HepG2 (cell line): ENCODE measurements at regions not wholly inside any gene's neighbourhood (a gene's known extent, or its start where the extent isn't known, plus 50 kb on each side); places are given as distances from the start of the nearest gene placed in this dataset.

Source experiments
- ATAC-seq: fragments of 200-7000 bp; cut with Tn5 transposase; 3 replicates; pipeline ENCODE4 v1.9.1; 2020; ENCODE audit warnings: mild to moderate bottlenecking, moderate library complexity
- BruUV-seq: library from RNA; stranded (reverse); fragments of 400-500 nt; replicated peaks from 2 replicates; lab custom pipeline; 2021; lab: Mats Ljungman, UMichigan
- CTCF ChIA-PET: fragments of 300-600 bp; formaldehyde crosslinking; extraction: SDS; loops from one replicate; lab custom pipeline; 2021; ENCODE audit warnings: low total read pairs, inconsistent platforms, low intra/inter-chr PET ratio; lab: Yijun Ruan, JAX
- POLR2A ChIA-PET: fragments of 350-600 bp; sonication (Branson Sonifier 250); formaldehyde crosslinking; loops from one replicate; lab custom pipeline; 2020; ENCODE audit warnings: antibody characterized with exemption, inconsistent platforms; lab: Yijun Ruan, JAX
- DNase-seq: peaks from one replicate; pipeline ENCODE4 v3.0.0-alpha.2; 2015; ENCODE audit warnings: low spot score
- FAIRE-seq: peaks from 3 replicates; lab custom pipeline; 2011; peaks lifted over from hg19 to GRCh38; lab: Jason Lieb, UNC
- H2AFZ ChIP-seq: one replicate; pipeline ENCODE4 v1.6.1; 2011; ENCODE audit warnings: low read length, inconsistent platforms
- H3K27ac ChIP-seq: fragments of 300-600 bp; 3 replicates; pipeline ENCODE4 v1.8.0; 2011; ENCODE audit warnings: mixed run types, mild to moderate bottlenecking, mixed read lengths, low read length, inconsistent platforms; ENCODE audit not compliant: insufficient read depth; ENCODE audit errors: extremely low read length
- H3K27me3 ChIP-seq, 2 experiments: fragments of 200-600 bp in 1 of 2; 2 replicates in 1 of 2; 3 replicates in 1 of 2; pipeline versions ENCODE4 v1.6.0 to v1.8.0; 2011; ENCODE audit warnings: low read length in 2 of 2, mild to moderate bottlenecking in 2 of 2, moderate library complexity in 2 of 2, inconsistent platforms in 1 of 2; ENCODE audit not compliant: insufficient read depth in 2 of 2, control insufficient read depth in 1 of 2
- H3K36me3 ChIP-seq, 2 experiments: fragments of 200-600 bp in 1 of 2; replicated peaks in 1 of 2; 2 replicates in 1 of 2; 3 replicates in 1 of 2; pipeline versions ENCODE4 v1.5.1 to v1.8.0; 2011; ENCODE audit warnings: low read length in 2 of 2, inconsistent platforms in 1 of 2; ENCODE audit not compliant: insufficient read depth in 2 of 2, control insufficient read depth in 1 of 2
- H3K4me1 ChIP-seq: 2 replicates; pipeline ENCODE4 v1.5.1; 2012; ENCODE audit warnings: low read length, inconsistent platforms; ENCODE audit not compliant: insufficient read depth
- H3K4me2 ChIP-seq: 2 replicates; pipeline ENCODE4 v1.6.0; 2011; ENCODE audit warnings: low read depth, low read length, inconsistent platforms
- H3K4me3 ChIP-seq, 3 experiments: fragments of 200-600 bp in 1 of 3; sonication (generic), shearing (Covaris generic) in 1 of 3; replicated peaks in 1 of 3; 2 replicates each; pipeline ENCODE4 v1.5.1; 2011 to 2016; ENCODE audit warnings: low read length in 3 of 3, inconsistent platforms in 2 of 3, low read depth in 2 of 3, mild to moderate bottlenecking in 2 of 3, control low read depth in 1 of 3, mixed read lengths in 1 of 3; ENCODE audit not compliant: insufficient read depth in 1 of 3
- H3K79me2 ChIP-seq: one replicate; pipeline ENCODE4 v1.6.1; 2011; ENCODE audit warnings: low read length, inconsistent platforms; ENCODE audit not compliant: insufficient read depth
- H3K9ac ChIP-seq: 2 replicates; pipeline ENCODE4 v1.6.0; 2011; ENCODE audit warnings: mild to moderate bottlenecking, low read depth, low read length, inconsistent platforms; ENCODE audit not compliant: insufficient read depth
- H3K9me3 ChIP-seq: 2 replicates; pipeline ENCODE4 v1.5.1; 2012; ENCODE audit warnings: mild to moderate bottlenecking, low read length
- H4K20me1 ChIP-seq: 2 replicates; pipeline ENCODE4 v1.6.0; 2011; ENCODE audit warnings: inconsistent platforms, mild to moderate bottlenecking, low read length, moderate library complexity; ENCODE audit not compliant: insufficient read depth
- CHD4 ChIP-seq: fragments of 200-600 bp; sonication (generic); IDR thresholded peaks from 2 replicates; pipeline ENCODE4 v1.7.0; 2017; ENCODE audit warnings: mild to moderate bottlenecking, low read length, borderline replicate concordance
- E2F1 ChIP-seq: sonication (generic); formaldehyde crosslinking; IDR thresholded peaks from 2 replicates; pipeline ENCODE4 v1.5.0; 2020; ENCODE audit warnings: missing genetic modification reagents
- ELF1 ChIP-seq: sonication (generic); formaldehyde crosslinking; IDR thresholded peaks from 2 replicates; pipeline ENCODE4 v1.4.0; 2020; ENCODE audit warnings: missing genetic modification reagents
- MTA1 ChIP-seq: sonication (generic); formaldehyde crosslinking; IDR thresholded peaks from 2 replicates; pipeline ENCODE4 v1.4.0; 2020; ENCODE audit warnings: missing genetic modification reagents, mild to moderate bottlenecking, borderline replicate concordance
- SMAD1 ChIP-seq: sonication (generic); formaldehyde crosslinking; IDR thresholded peaks from 2 replicates; pipeline ENCODE4 v1.4.0; 2020; ENCODE audit warnings: missing genetic modification reagents, low read depth, mild to moderate bottlenecking, borderline replicate concordance
- TFDP1 ChIP-seq: IDR thresholded peaks from 2 replicates; pipeline ENCODE4 v1.6.1; 2016; ENCODE audit warnings: missing compliant biosample characterization, missing genetic modification reagents, borderline replicate concordance
- ZNF136 ChIP-seq: sonication (generic); formaldehyde crosslinking; IDR thresholded peaks from 2 replicates; pipeline ENCODE4 v1.8.1; 2022; ENCODE audit warnings: low read depth, mild to moderate bottlenecking, moderate library complexity, missing genetic modification reagents
- ZZZ3 ChIP-seq: sonication (generic); formaldehyde crosslinking; IDR thresholded peaks from 2 replicates; pipeline ENCODE4 v1.4.0; 2020; ENCODE audit warnings: missing genetic modification reagents, mild to moderate bottlenecking, borderline replicate concordance
- WGBS: methylation state at CpG from one replicate; pipeline ENCODE4 v1.1.6; 2017; ENCODE audit warnings: low lambda C conversion rate; 5-methylcytosine and 5-hydroxymethylcytosine counted together
- in situ Hi-C: cut with HindIII; loops from 2 replicates; pipeline ENCODE4 v1.10.0; 2017; ENCODE audit warnings: low pct_unique_long_range_greater_than_20kb; ENCODE audit not compliant: extremely low pct_ligation_motif_present
- intact Hi-C: fragments of 100-400 bp; cut with micrococcal nuclease; formaldehyde crosslinking; loops from one replicate; pipeline ENCODE4 v1.10.0; 2022; ENCODE audit not compliant: unreplicated experiment
- TF ChIP-seq, protein P1 (sequence below): sonication (generic); formaldehyde crosslinking; IDR thresholded peaks from 2 replicates; pipeline ENCODE4 v1.4.0; 2020; ENCODE audit warnings: mild to moderate bottlenecking, missing genetic modification reagents

GRCh38 chr11:87459351-87459750 is 421.6 kb downstream of the TMEM135 start (continued):
- TF ChIP-seq, protein P1, sequence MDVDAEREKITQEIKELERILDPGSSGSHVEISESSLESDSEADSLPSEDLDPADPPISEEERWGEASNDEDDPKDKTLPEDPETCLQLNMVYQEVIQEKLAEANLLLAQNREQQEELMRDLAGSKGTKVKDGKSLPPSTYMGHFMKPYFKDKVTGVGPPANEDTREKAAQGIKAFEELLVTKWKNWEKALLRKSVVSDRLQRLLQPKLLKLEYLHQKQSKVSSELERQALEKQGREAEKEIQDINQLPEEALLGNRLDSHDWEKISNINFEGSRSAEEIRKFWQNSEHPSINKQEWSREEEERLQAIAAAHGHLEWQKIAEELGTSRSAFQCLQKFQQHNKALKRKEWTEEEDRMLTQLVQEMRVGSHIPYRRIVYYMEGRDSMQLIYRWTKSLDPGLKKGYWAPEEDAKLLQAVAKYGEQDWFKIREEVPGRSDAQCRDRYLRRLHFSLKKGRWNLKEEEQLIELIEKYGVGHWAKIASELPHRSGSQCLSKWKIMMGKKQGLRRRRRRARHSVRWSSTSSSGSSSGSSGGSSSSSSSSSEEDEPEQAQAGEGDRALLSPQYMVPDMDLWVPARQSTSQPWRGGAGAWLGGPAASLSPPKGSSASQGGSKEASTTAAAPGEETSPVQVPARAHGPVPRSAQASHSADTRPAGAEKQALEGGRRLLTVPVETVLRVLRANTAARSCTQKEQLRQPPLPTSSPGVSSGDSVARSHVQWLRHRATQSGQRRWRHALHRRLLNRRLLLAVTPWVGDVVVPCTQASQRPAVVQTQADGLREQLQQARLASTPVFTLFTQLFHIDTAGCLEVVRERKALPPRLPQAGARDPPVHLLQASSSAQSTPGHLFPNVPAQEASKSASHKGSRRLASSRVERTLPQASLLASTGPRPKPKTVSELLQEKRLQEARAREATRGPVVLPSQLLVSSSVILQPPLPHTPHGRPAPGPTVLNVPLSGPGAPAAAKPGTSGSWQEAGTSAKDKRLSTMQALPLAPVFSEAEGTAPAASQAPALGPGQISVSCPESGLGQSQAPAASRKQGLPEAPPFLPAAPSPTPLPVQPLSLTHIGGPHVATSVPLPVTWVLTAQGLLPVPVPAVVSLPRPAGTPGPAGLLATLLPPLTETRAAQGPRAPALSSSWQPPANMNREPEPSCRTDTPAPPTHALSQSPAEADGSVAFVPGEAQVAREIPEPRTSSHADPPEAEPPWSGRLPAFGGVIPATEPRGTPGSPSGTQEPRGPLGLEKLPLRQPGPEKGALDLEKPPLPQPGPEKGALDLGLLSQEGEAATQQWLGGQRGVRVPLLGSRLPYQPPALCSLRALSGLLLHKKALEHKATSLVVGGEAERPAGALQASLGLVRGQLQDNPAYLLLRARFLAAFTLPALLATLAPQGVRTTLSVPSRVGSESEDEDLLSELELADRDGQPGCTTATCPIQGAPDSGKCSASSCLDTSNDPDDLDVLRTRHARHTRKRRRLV (CRISPR knock-in tag): no peak

DNA sequence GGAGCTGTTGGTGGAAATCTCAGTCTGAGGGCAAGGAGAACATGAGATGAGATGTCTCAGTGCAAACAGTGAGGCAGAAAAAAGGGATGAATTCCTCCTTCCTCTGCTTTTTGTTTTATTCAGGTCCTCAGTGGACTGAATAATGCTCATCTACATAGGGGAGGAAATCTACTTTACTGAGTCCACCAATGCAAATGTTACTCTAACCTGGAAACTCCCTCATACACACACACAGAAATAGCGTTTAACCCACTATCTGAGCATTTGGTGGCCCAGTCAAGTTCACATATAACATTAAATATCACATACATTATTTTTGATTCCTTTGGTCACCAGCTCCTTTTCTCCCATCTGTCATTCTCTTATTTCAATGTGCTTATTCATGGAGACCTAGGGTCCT is 418.8 kb downstream of the TMEM135 start:
- in situ Hi-C loops: loop anchor here (25.0 kb wide), 1 partner anchor 1081 kb away; no protein-coding TSS in a partner anchor
- 0% methylated on average over 1 of the region's 1 CpG for WGBS
- CTCF ChIA-PET: no interaction called here
- H3K79me2 ChIP-seq: no peaks in the 10 kb centered on the region
- no peaks in the 10 kb centered on the region for H3K4me1 ChIP-seq
- H3K9me3 ChIP-seq: no peaks in the 10 kb centered on the region
- DNase-seq (no peak), ATAC-seq (no peak), FAIRE-seq (no peak)
- H4K20me1 ChIP-seq: no peaks in the 10 kb centered on the region
- TF ChIP-seq ZZZ3 (CRISPR knock-in tag) (no peak), ZNF136 (CRISPR knock-in tag) (no peak), TFDP1 (CRISPR knock-in tag) (no peak), CHD4 (no peak), MTA1 (CRISPR knock-in tag) (no peak), ELF1 (CRISPR knock-in tag) (no peak), SMAD1 (CRISPR knock-in tag) (no peak), E2F1 (CRISPR knock-in tag) (no peak)
- no TSS peak for BruUV-seq
- H3K27ac ChIP-seq: no peak overlapping the region
- POLR2A ChIA-PET: no interaction called here
- H2AFZ ChIP-seq: no peak overlapping the region
- H3K4me2 ChIP-seq: no peak overlapping the region
- no peak overlapping the region for H3K9ac ChIP-seq
- intact Hi-C loops: no loop called here
- no peak overlapping the region for H3K4me3 ChIP-seq
- H3K36me3 ChIP-seq: no peaks in the 10 kb centered on the region
- H3K27me3 ChIP-seq: peaks cover under 1 to 2% of the 10 kb centered on the region in 2 experiments; a peak in 2 of 5 replicates
